GM21825 (cell line): ENCODE measurements at regions not wholly inside any gene's neighbourhood (a gene's known extent, or its start where the extent isn't known, plus 50 kb on each side); places are given as distances from the start of the nearest gene placed in this dataset.

ENCODE experiments used
- ATAC-seq: cut with Tn5 transposase; IDR thresholded peaks from one replicate; pipeline ENCODE4 v1.9.1; 2021; ENCODE audit warnings: mild to moderate bottlenecking, moderate library complexity; ENCODE audit not compliant: unreplicated experiment

DNA sequence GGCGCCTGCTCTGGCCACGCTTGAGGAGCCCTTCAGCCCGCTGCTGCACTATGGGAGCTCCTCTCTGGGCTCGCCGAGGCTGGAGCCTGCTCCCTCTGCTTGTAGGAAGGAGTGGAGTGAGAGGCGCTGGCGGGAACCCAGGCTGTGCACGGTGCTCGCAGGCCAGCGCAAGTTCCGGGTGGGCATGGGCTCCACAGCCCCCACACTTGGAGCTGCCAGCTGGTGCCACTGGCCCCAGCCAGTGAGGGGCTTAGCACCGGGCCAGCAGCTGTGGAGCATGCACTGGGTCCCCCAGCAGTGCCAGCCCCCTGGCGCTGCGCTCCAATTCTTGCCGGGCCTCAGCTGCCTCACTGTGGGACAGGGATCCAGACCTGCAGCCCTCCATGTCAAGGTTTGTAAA, 122.1 kb upstream of the CD180 start:
- ATAC-seq = no peak

DNA sequence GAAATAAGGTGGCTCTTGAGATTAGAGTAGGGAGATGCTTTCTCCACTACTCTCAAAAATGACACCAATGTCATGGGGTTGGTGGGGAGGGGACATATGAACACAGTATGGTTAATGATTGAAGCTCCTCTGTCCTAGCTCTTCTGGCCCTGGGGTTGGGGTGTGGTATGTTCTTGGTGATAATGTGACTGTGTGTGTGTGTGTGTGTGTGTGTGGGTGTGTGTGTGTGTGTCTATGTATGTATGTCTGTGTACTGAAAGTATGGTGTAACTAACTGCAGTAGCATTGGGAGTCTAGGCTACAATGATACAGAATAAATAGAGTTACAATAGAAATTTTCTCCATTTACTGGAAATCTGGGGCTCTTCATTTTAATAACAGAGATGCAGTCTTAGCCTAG, 121.0 kb upstream of the CD180 start:
- no peak for ATAC-seq

DNA sequence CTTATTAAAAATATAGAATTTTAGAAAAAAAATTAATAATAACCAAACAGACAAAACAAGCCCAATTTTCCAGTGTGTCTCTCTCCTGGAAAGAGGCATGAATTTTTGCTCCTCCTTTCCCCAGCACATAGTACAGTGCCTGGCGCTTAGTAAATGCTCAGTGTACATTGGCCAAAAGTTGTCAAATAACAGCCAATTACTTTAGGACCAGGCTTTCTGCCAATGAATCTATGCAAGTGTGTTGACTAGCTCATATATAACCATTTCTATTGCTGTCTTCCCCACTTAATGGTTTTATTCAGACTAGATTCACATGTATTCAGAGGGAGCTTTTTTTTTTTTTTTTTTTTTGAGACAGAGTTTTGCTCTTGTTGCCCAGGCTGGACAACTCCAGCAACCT, 120.1 kb upstream of the CD180 start:
- ATAC-seq = no peak

DNA sequence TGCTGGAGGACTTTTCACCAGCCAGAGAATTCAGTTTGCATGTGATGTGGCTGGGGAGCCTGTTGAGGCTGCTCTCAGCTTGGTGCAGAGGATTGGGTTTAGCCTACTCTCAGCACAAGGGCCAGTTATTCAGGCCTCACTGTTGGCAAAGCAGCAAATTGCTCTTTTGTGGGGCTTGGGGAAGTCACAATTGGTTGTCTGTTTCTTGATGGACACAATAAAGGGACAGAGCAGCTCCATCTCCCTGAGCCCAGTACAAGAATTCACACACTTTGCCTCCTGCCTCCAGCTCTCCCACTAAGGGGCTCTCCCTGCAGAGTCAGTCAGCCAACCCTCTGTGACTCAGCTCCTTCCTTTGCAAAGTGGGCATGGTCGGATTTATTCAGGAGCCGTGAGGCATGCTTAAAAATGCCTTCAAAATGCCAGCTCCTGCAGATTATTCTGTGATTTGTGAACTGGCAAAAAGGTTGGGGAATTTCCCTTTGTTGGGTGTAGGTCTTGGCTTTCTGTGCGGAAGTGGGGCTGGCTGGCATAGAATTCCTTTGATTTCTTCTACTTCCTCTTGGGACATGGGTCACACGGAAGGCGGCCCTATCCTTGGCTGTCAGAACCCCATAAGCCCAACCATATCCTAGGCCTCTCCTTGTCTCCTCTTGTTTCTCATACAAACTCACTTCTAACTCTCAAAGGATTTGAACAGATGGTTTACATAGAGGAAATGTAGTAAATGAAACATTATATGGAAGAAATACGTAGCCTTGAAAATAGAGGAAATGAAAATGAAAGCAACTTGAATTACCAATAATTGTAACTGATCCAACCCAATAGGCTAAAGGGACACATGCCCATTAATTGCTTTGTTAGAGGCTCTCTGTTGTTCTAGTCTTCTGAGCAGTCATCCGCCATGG, 118.7 kb upstream of the CD180 start:
- no peak for ATAC-seq

DNA sequence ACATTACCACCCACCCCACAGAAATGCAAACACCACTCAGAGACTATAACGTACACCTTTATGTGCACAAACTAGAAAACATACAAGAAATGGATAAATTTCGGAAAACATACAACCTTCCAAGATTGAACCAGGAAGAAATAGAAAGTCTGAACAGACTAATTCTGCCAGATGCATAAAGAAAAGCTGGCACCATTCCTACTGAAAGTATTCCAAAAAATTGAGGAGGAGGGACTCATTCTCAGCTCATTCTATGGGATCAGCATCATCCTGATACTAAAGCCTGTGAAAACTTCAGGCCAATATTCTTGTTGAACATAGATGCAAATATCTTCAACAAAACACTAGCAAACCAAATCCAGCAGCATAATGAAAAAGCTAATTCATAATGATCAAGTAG, 115.1 kb upstream of the CD180 start:
- no peak for ATAC-seq

DNA sequence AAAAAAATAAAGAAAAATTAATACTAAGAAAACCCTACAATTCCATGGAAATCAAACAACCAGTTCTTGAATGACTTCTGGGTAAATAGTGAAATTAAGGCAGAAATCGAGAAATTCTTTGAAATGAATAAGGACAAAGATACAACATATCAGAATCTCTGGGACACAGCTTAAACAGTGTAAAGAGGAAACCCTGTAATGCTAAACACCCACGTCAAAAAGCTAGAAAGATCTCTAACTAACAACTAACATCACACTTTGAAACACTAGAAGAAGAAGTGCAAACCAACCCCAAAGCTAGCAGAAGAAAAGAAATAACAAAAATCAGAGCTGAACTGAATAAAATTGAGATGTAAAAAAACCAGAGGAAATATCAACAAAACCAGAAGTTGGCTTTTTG, 114.6 kb upstream of the CD180 start:
- no peak for ATAC-seq

DNA sequence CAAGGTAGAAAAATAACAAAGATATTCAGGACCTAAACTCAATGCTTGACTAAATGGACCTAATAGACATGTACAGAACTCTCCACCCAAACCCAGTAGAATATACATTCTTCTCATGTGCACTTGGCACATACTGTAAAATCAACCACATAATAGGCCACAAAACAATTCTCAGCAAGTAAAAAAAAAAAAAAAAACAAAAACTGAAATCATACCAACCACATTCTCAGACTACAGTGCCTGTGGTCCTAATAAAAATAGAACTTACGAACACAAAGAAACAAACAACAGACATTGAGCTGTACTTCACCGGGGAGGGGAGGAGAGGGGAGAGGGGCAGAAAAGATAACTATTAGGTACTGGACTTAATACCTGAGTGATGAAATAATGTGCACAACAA, 114.1 kb upstream of the CD180 start:
- no peak for ATAC-seq

DNA sequence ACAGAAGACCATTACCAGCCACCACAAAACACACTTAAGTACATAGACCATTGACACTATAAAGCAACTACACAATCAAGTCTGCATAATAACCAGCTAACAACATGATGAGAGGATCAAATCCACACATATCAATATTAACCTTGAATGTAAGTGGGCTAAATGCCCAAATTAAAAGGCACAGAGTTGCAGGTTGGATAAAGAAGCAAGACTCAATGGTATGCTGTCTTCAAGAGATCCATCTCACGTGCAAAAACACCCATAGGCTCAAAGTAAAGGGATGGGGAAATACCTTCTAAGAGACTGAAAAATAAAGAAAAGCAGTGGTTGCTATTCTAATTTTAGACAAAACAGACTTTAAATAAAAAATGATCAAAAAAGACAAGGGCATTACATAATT, 113.6 kb upstream of the CD180 start:
- ATAC-seq = no peak

DNA sequence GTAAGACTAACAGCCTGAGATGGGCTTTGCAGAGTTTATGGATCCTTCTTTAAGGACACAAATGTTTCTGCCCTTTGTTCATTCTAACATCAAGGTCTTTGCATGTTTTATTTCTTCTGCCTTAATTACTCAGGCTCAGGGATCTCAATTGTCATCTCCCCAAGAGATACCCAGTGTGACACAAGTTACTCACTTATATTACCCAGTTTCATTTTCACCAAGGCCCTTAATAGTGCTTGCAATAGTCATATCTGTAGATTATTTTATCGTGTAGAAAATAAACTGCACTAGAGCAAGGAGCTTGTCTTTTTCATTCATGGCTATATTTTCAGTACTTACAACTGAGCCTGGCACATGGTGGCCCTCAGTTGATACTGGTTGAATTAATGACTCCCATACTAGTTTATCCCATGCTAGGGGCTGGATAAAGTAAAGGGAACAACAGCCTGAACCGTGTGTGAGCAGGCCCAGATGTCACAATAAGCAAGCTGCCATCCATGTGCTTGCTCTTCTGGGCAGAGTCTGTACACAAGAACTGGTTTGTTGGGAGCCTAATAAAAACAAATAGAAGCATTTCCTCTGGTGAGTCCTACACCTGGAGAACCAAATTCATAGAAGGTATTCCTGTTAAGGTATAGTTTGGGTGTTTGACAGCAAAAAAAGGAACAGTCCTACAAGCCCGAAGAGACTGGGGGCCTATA, 112.5 kb upstream of the CD180 start:
- no peak for ATAC-seq

DNA sequence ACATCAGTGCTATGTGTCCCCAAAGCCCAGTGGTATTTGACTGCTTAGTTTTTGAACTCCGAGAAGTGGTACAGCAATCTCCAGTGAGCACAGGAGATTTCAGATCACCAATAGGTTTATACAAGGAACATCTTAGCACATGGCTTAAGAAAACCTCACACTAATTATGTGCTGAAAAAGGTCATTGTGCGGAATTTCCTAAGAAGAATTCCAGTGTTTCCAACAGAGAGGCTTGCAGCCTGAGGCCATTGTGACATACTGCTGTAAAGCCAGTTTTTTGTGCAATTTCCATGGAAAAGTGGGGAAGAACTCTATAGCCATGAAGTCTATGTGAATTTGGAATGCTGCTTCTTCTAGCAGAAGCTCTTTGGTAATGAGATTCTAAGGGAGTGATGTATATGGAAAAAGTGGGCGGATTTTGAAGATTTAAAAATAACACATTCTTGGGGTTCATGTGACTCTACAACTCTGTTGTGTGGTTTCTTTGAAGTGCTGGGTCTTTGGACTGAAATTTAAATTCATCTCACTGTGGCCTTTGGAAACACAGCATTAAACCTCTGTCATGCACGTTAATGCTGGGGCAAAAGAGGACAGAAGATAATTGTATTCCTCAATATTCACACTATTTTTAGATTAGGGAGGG, 110.5 kb upstream of the CD180 start:
- no peak for ATAC-seq

DNA sequence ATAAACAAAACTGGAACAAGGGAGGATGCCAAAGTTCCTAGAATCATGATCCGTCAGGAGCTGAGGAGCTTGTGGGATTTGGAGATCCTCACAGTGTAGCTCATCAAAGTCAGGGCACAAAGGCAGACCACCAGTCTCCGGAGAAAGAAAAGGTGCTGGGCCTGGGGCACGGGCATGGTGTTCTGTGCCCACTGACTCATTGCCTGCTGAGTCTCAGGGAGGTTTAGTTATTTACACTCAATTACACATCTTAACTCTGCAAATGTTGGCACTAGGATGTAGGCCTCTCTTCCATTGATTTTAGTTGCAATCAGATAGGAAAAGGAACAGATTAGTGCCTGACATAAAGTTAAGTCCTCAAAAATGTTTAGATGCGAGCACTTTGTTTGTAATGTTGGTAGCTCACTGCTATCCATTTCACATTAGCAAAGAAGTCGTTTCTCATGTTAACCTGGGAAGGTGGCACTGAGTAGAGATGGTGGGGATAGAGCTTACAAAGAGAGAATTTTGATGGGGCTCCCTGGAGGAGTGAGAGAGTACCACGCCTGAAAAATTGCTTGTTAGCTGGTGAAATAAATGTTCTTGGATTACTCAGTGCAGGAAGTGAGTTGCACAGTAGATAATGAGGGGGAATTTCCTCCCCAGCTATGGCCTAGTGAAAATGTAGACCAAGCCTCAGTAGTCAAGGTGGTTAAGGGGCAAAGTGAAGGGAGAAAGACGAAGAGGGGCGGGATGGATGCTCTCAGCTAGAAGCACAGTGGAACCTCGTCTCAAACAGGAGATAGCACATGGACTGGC, 109.5 kb upstream of the CD180 start:
- ATAC-seq = no peak

DNA sequence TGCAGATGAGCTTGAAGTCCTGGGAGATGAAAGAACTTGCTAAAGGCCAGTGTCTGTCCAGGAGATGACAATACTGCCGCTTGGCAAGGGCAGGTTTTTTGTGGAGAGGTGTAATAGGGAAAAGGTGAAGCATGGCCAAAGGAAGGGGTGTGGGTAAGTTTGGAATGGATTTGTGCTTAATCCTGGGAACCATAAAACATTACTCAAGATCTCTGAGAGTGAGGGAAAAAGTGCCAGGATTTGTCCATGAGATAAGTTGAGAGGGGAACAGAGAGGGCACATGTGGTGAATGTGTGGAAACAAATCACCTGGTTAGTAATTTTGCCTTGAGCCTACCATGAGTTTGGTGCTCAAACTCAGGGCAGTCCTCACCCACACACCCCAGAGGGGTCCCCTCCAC, 108.8 kb upstream of the CD180 start:
- no peak for ATAC-seq

DNA sequence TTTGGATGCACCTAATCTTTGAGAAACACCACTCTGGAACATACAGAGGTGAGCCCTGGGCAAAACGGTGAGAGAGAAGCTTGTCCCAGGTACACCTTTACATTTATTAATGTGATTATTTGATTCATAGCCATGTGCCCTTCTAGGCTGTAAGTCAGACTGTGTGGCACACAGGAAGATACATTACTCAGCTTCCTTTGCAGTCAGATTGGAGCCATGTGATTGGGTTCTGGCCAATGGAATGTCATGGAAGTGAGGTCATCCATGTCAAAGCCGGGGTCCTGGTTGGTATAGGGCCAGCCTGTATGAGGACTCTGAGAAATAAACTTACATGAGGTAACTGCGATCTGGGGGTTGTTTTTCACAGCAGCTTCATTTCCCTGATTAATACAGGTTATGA, 106.8 kb upstream of the CD180 start:
- ATAC-seq = no peak

DNA sequence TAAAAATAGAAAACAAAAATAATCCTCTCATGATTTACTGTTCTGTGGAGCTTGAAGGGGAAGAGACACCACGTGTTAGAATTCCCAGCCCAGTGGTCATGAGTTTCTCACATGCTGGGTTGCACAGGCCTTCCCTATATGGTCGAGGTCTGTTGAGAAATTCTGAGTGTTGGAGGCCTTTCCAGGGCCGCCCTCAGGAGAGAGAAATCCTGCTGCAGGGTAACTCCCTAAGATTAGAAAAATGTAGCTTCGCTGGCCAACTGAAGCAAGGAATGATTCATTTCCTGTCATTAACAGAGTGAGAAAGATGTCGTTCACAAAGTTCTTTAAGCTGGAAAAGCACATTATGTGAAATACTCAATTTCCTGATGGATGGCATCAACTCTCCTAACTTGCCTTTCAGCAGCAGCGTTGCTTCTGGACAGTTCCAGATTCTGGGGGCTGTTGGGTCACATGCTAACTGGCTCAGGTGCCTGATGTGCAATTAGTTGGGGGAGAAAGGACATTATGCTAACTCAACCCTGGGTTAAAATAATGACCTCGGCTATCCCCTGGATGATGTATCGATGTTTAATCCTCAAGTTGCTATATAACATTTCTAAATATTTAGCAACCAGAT, 104.8 kb upstream of the CD180 start:
- no peak for ATAC-seq

DNA sequence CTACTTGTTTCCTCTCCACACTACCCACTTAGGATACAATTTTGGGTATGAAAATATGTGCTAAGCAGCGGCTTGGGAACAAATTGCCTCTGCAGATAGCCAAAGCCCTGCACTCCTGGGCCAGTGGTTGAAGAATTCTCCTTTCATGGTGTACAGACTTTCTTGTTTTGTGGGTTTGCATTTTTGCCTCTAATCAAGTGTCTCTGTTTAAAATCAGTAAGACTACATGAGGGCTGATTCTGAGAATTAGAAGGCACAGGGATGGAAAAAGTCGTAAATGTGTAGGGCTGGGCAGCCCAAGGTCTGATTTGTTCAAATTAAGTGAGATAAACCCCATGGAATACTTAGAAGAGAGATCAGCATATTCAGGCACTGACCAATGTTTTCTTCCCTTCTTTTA, 103.7 kb upstream of the CD180 start:
- no peak for ATAC-seq

DNA sequence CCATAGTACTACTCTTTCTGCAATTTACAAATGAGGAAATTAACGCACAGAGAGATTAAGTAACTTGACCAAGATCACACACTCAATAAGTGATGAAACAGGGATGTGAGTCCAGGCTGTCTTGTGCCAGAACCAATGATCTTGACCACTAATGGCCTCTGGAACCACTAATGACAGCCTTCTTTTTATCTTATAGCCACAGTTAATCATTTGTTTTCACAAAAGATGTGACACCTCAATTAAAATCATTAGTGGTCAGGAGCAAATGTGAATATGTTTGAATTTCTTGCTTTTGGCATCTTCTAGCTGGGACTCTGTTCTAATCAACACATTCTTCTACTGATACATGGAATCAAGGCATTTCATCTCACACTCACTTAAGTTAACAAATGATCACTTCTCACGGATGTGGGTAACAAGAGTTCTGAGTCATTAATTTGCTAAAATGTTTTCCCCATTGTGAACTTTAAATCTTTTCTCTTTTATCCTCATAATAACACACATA, 102.7 kb upstream of the CD180 start:
- ATAC-seq = no peak

DNA sequence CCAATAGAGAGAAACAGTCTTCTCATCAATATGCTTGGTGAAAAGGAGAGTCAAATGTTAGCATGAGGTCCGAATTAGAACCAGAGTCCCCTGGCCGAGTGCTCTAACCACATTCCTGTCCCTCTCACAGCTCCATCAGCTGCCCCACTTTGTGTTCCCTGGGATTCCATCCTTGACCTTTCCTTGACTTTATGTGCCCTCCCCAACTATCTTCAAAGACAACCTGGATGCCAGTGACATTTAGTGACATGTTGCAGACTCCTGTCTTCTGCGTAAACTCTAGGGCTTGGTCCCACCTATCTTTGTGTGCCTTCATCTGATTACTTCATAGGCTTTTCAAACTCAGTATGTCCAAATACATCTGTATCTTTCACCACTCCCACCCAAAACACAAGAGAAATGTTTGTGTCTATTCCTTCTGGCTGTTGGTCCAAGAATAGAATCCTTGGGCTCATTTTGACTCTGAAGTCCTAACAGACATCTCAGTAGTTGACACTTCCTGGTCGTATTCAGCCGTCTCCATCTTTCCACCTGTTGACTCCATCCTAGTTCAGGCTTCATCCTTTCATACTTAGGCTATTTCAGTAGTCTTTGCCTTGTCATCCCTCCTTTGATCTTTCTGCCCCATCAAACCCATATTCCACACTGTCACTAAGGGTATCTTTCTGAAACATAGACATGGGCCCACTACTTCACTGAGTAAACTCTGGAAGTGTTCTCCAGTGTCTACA, 101.4 kb upstream of the CD180 start:
- no peak for ATAC-seq

DNA sequence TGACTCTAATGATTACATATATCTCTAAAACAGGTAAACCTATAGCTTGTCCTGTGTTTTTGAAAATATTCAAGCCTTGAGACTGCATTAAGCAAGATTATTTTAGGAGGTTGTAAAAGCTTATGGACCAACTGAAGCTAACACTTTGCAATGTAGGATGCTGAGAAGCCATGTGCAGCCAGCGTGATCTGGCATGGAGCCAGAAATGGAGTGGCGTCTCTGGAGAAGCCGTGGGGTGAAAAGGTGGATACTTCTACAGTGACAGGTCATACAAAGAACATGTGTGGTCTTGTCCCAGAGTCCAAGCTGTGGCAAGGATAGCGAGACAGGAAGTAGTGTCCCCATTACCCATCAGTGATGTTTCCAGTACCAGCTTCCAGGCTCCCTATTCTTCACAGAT, 100.8 kb upstream of the CD180 start:
- no peak for ATAC-seq

DNA sequence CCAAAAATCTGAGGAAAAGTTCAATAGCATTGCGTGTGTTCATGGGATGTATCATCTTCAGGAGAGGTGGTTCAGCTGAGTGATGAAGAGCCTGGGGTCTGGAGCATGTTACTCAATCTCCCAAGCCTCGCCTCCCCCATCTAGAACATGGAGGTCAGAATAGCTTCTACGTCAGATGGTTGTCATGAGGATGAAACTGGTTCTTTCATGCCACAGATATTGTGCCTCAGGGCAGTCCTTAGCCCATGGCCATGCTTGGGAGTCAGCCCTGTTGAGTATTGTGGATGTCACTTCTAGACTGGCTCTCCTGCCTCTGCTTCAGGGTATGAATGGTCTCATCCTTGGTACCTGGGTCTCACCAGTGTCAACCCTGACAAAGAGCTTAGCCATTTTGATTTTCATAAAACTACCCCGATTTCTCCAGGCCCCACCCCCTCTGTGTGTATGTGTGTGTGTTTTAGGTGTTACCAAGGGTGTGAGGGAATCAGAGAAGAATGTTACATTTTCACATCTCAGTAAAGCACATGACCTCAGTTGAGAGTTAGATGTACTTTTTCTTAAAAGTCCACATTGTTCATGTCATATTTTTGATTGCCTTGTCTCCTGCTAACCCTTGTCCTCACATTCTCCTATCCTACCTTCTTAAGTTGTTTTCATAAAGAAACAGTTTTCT, 97.8 kb upstream of the CD180 start:
- ATAC-seq = no peak
